GF-D8 (cell line): ENCODE measurements at regions not wholly inside any gene's neighbourhood (a gene's known extent, or its start where the extent isn't known, plus 50 kb on each side); places are given as distances from the start of the nearest gene placed in this dataset.
"Not testable (repeated sequence)": the region's sequence is repeated elsewhere in the genome, so short reads cannot be mapped to it uniquely, and the experiment has no call there.

Source experiments
- DNase-seq: peaks from one replicate; lab custom pipeline; 2025; lab: John Stamatoyannopoulos, UW

DNA sequence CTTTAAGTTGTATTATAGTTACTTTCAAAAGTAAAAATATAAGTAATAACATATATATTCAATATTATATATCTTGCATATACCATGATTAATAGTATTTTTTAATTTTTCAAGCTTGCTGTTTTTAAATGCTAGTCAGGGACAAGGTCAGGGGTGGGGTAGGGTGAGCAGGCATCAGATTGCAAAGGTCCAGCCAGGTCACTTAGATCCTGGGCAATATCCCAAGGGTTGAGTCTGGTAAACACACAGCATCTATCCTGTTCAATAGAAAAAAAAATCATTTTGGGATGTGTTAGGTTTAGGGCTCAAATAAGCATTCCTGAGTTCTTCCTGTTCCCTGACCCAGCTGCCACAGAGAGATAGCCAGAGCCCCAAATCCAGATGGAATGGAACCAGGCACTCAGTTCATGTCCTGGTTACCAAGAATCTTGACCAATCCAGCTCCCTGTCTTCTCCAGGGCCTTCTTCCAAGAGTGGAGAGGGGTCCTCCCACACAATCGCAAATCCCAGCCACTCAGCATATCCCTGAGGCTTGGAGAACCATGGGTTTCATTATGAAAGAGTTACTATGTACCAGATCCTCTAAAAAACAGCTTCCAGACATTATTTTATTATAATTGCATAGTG is 134.9 kb upstream of the TOP1 start:
- no peak for DNase-seq

DNA sequence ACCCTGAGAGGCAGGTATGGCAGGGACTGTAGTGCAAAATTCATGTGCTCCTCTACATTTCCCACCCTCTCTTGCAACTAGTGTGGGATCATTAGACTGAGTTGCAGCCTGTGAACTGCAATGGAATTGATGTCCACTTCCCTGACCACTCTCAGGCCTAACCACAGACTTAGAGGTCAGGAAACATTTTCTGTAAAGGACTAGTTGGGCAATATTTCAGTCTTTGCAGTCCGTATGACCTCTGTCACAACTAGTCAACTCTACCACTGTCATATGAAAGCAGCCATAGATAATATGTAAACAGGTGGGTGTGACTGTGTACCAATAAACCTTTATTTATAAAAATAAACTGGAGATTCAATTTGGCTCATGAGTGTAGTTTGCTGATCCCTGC is 134.4 kb upstream of the TOP1 start:
- DNase-seq = no peak

DNA sequence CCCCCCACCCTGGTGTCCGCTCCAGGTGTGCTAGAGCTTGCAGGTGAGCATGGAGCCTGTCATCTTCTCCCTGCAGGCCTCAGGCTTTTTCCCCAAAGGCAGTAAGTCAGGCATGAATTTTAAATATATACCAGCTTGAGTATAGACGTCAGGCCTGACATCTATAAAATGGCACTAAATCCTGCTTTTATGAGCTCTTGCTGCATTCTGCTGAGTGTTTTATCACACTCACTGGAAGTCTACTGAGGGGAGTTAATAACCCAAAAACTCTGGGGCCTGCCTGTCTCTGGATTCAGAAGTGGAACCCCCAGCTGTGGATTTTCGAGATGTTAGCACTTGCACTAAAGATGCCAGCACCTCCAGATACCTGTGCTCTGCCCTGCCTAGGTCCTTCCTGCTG is 133.4 kb upstream of the TOP1 start:
- no peak for DNase-seq

DNA sequence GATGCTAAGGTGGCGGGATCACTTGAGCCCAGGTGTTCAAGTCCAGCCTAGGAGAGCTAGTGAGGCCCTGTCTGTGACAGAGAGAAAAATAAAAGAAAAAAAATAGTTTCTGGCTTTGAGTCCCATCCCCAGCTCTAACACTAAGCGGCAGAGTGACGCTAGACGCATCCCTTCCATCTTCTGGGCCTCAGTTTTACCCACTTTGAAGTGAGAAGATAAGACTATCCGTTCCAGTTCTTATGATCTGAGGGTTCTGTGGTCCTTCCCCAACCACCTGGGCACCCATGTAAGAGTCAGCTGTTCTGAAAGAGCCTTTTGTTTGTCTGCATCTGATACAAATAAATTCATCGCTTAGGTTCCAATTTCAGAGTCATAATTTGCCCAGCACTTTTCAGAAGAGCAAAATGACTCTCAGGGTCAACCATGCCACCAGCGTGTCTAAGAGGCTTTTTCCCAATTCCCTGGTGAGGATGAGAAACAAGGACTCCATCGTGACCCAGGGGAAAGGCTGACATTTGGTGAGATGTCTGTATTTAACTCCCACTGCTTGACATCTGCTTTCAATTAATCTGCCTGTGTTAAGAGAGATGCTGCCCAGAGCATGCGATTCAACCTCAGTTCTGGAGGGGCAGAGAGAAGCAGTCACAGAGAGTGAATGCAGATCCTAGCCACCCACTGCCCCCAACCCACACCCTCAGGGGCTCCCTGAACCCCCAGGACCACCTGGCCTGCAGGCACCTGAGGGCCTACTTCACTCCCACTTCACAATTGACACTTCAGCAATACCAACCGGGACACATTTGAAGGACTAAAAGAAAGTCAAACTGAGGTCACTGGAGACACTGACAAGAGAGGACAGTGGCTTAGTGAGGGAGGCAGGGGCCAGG is 131.6 kb upstream of the TOP1 start:
- no peak for DNase-seq

DNA sequence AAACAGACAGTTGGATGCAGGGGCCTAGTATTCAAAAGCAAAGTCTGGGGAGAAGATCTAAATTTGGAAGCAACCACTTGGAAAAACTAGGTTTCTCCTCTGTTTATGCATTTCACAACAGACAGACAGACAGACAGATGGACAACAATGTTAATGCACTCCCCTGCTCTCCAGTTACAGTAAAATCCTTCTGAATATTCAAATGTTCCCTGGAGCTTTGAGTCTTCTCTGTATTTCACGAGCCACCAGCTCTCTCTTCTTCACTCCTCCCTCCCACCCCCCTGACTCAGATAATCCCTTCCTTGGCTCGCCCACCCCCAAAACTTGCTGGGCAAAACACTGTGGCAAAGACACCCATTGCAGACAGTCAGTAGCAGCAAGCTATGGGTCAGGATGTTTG is 129.3 kb upstream of the TOP1 start:
- no peak for DNase-seq

DNA sequence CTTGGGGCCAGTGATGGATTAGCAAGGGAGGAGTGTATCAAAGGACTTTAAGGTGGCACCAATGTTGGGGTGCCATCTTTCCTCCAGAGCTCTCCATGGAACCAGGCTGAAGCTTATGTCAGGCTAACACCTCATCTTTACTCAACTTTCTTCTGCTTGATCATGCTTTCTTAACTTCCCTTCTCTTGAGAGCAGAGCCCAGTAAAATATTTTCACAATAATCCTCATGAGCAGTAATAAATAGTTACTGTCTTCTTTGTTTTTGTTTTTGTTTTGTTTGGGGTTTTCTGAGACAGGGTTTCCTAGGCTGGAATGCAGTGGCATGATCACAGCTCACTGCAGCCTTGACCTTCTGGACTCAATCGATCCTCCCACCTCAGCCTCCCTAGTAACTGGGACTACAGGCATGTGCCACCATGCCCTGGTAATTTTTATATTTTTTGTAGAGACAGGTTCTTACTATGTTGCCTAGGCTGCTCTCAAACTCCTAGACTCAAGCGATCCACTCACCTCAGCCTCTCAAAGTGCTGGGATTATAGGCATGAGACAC is 127.9 kb upstream of the TOP1 start:
- DNase-seq = no peak

DNA sequence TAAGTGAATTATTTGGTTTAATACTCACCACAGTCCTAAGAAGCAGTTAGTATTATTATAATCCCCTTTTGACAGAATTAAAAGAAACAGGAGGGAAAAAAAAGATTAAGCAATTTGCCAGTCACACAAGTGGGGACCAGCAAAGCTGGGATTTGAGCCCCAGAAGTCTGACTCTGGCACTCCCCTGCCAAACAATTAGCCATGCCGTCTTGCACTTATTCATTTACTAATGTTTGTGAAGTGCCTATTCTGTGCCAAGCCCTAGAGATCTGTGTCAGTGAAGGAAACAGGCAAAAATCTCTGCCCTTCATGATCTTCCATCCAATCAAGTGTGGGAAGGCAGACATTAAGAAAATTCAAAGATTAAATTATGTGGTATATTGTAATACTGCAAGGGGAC is 126.0 kb upstream of the TOP1 start:
- no peak for DNase-seq

DNA sequence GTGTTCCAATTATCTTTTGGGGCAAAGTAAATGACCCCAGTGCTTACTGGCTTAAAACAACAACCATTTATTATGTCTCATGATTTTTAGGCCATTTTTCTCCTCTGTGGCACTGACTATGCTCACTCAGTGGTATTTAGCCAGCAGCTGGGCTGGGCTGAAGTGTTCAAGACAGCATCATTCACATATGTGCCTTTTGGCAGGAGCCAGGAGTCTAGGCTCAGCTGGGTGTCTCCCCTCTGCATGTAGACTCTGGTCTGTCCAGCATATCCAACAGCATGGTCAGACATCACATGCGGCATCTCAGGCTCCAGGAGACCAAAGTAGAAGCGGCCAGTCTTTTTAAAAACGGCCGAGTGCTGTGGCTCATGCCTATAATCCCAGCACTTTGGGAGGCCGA is 120.3 kb upstream of the TOP1 start:
- DNase-seq = no peak

DNA sequence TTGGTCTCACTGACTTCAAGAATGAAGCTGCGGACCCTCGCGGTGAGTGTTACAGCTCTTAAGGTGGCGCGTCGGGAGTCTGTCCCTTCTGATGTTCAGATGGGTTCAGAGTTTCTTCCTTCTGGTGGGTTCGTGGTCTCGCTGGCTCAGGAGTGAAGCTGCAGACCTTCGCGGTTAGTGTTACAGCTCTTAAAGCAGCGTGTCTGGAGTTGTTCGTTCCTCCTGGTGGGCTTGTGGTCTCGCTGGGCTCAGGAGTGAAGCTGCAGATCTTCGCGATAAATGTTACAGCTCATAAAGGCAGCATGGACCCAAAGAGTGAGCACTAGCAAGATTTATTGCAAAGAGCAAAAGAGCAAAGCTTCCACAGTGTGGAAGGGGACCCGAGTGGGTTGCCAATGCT is 119.1 kb upstream of the TOP1 start:
- DNase-seq = not testable (repeated sequence)

DNA sequence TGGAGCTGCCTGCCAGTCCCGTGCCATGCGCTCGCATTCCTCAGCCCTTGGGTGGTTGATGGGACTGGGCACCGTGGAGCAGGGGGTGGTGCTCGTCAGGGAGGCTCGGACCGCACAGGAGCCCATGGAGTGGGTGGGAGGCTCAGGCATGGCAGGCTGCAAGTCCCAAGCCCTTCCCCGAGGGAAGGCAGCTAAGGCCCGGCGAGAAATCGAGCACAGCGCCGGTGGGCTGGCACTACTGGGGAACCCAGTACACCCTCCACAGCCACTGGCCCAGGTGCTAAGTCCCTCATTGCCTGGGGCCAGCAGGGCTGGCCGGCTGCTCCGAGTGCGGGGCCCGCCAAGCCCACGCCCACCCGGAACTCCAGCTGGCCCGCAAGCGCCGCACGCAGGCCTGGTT is 118.2 kb upstream of the TOP1 start:
- not testable (repeated sequence) for DNase-seq

DNA sequence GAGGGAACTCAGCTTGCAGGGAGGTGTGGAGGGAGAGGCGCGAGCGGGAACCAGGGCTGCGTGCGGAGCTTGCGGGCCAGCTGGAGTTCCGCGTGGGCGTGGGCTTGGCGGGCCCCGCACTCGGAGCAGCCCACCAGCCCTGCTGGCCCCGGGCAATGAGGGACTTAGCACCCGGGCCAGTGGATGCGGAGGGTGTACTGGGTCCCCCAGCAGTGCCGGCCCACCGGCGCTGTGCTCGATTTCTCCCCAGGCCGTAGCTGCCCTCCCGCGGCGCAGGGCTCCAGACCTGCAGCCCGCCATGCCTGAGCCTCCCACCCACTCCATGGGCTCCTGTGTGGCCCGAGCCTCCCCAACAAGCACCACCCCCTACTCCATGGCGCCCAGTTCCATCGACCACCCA is 117.5 kb upstream of the TOP1 start:
- DNase-seq = not testable (repeated sequence)

DNA sequence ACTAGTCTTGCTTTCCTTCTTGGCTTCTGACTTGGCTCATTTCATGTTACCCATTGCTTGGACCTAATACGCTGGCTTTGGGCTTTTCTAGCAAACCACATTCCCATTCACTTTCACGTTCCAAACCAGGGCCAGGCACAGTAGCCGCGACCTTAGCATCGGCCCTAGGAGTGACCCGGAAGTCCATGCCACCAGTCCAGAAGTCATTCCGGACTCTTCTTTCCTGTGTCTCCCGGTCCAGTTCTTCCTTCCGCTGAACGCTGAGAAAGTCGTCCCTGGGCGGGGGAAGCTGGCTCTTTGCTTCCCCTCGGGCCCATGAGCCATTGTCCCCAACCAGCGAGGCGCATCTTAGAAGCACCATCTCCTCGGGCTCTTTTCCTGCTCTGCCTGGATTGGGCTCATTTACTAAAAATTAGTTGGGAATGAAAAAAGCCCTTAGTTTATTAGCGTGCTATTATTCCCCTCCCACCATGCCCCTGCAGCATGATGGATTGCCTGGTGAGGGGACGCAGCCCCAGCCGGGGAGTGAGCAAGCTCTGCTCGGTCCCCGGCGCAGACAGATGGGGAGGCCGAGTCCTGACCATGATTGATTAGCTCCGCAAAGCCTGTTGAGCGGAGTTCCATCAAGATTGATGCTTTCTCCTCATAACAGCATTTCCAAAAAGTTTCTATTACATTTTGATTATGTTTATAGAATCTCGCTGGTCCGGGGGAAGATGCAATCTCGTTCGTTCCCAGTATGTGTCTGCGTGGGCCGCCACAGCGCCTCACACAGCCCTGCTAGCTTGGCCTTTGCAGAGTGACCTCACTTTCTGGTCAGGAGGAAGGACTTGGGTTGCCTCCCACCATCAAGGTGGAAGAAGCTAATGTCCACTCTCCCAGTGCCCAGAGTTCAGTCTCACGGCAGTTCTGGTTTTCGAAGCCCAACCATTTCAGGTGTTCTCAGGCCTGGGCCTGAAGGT is 115.1 kb upstream of the TOP1 start:
- DNase-seq = no peak

DNA sequence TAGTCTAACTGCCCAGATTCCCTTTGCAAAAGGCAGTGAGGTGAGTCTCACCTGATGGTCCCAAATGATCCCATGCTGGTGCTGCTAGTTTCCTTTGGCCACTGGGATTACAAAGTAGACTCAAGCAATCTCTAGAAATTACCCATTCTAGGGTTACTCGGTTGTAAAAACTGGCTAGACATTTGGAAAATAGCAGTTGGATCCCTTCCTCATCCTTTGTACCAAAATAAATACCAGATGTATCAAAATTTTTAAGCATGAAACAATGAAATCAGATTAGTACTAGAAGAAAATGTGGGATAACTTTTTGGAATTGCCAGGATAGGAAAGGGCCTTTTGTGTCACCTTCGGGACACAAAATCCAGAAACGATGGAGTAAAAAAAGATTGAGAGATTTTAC is 112.9 kb upstream of the TOP1 start:
- DNase-seq = no peak

DNA sequence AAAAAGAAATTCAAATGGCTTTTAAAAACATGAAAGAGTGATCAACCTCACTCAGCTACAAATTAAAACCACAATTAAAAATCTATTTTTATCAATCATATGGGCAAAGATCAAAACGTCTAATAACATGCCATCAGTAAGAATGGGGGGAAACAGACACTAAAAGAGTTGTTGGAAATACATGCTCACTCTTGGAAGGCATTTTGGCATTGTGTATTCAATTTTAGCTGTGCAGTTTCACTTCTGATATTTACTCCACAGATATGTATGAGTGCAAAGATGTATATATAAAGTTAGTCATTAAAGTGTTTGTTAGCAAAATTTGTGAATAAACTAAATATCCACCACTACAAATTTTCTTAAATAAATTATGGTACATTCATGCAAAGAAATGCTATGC is 112.3 kb upstream of the TOP1 start:
- DNase-seq = no peak

DNA sequence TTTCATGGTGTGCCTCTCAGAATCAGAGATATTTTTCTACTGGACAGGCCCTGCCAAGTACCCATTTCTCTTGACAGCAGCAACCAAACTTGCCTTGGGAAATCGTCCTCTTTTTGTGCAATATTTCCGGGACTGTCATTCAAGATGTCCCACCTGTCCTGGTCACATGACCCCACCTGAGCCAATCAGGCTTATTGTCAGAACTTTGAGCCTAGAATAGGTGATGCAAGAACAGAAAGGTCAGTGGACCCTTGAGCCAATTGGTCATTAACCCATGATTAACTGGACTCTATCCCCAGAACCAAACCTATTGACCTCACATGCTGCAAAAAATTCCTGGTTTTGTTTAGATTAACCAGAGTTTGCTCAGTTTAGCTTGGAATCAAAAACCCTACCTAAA is 108.3 kb upstream of the TOP1 start:
- DNase-seq = no peak

DNA sequence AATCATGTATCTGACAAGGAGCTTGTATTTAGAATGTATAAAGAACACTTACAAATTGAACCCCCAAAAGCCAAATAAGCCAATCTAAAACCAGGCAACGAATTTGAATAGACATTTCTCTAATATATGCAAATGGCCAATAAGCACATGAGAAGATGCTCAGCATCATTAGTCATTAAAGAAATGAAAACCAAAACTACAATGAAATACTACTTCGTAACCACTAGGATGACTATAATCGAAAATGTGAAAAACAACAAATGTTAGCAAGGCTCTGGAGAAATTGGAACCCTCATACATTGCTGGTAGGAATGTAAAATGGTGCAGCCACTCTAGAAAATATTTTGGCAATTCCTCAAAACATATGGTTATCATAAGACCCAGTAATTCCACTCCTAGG is 105.8 kb upstream of the TOP1 start:
- DNase-seq = no peak

DNA sequence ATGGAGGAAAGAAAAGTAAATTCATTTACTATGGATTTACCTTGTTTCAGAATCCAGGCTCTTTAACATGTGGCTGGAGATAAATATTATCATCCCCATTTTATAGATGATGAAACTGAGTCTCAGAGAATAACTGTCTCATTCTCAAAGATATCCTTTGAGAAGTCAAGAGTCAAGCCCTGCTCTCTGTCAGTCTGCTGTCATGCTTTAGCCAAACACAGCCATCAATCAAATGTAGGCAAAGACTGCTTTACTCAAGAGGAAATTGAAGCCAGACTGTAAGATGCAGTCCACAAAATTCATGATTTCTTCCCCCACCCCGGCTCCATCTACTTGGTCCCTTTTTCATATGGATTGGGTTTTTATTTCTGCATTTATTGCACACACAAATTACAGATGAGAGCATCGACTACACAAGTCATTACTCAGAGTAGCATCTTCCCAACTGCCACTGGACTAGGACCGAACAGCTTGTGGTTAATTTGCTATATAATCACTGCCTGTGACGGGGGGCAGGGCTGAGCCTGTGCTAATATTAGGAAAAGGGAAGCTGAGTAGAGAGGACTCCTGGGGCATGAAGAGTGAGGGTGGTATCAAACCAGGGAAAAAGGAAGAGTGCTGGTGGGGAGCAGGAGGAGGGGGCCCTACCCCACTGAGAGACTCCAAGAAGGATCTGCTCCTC is 102.7 kb upstream of the TOP1 start:
- no peak for DNase-seq

DNA sequence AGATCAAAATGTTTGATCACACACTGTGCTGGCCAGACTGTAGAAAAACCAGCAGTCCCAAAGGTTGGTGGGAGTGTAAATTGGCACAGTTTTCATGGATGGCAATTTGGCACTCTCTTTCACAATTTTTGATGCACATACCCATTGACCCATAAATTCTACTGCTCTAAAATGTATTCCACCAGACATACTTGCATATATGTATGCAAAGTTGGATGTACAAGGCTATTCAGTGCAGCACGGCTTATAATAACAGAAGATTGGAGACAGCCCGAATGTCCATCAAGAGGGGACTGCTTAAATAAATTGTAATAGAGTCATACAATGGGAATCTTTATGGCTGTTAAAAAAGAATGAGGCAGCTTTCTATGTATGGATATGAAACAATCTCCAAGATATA is 101.7 kb upstream of the TOP1 start:
- DNase-seq = no peak

DNA sequence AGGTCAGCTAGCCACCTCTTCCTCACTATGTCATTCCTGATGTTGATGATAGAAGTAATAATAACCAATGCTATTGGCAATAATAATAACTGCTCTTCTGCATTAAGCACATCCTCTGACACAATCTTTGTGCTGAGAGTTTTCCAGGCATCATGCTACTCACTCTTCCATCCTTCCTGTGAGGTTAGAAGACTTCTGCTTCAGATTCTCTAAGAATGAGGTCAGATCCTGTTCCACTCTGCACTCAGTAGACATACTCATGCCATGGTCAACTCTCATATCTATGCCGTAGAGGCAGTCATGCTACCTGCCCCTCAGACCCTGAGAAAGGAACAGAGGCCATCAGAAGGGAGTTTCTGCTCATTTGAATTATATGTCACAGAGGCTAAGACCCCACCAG is 98.1 kb upstream of the TOP1 start:
- no peak for DNase-seq

DNA sequence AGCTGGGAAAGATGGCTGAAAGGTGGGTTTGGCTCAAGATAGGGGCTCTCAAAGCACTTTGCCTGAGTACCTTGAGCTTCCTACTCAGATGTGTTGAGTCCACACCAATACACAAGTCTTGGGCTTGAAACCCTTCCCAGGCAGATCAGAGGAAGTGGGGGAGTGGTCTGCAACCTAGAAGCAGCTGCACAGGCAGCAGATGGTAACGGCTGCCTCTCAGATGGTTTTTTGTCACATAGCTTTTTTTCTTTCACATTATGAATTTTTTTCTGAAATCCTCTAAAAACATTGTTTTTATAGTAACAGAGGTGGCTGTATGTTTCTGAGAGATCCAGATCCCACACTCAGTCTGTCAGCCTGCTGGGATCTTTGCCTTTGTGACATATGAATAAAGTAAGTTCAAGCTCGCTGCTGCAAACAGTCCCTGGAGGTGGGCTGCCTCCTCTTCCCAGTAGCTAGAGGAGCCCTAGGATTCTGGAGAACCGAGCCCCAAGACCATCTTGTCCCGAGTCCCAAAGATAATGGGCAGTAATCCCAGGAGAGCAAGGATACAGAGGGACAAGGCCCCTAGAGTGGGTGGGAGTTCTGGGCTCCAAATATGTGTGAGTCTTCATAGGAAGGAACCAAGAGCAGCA is 97.1 kb upstream of the TOP1 start:
- DNase-seq = no peak

DNA sequence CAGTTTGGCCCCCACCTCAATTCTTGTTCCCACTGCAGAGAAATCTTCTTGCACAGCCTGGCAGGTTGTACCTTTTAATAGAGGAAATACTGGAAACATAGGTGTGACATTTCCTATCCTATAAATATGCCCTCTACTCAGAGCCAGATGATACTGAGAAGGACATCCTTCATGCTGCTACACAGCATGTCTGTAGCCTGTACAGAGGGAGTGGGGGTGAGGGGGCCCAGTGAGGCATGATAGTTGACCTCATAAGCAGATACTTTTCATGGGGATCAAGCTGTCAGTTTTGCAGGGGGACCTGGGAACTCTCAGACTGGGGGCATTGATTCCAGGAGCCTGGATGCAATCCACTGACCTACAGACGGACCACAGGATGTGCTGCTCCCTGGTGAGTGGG is 96.2 kb upstream of the TOP1 start:
- DNase-seq = no peak
